ENCODE measurements at regions not wholly inside any gene's neighbourhood (a gene's known extent, or its start where the extent isn't known, plus 50 kb on each side); places are given as distances from the start of the nearest gene placed in this dataset.

DNA sequence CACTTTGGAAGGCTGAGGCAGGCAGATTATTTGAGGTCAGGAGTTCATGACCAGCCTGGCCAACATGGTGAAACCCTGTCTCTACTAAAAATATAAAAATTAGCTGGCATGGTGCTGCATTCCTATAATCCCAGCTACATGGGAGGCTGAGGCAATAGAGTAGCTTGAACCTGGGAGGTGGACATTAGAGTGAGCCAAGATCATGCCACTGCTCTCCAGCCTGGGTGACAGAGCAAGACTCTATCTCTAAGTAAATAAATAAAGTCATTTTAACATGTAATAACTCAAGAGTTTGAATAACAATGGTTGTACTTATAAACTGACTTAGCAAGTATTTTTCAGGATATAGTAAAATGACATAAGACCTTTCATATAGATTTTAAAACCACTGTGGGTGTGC is 169.3 kb upstream of the FN1 start:
- ChIA-PET CTCF (ENCODE audit: low intra/inter-chr PET ratio, low total read pairs) (no interaction called here), POLR2A (no interaction called here)
- H3K4me2 ChIP-seq (ENCODE audit: low read depth, low read length), result no peak overlapping the region
- H3K9me3 ChIP-seq (ENCODE audit: low read length), result no peaks in the 10 kb centered on the region
- no peaks in the 10 kb centered on the region for H3K36me3 ChIP-seq (replicated peaks in 1 of 2; ENCODE audit: control insufficient read depth in 1 of 2, insufficient read depth in 2 of 2, low read length in 2 of 2)
- TF ChIP-seq, protein P1, sequence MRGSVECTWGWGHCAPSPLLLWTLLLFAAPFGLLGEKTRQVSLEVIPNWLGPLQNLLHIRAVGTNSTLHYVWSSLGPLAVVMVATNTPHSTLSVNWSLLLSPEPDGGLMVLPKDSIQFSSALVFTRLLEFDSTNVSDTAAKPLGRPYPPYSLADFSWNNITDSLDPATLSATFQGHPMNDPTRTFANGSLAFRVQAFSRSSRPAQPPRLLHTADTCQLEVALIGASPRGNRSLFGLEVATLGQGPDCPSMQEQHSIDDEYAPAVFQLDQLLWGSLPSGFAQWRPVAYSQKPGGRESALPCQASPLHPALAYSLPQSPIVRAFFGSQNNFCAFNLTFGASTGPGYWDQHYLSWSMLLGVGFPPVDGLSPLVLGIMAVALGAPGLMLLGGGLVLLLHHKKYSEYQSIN (CRISPR knock-in tag; IDR thresholded peaks at IDR 0.05; ENCODE audit: borderline replicate concordance), result no peak
- TF ChIP-seq SETDB1 (CRISPR knock-in tag; IDR thresholded peaks at IDR 0.05; ENCODE audit: borderline replicate concordance), result no peak
- TF ChIP-seq, protein P2, sequence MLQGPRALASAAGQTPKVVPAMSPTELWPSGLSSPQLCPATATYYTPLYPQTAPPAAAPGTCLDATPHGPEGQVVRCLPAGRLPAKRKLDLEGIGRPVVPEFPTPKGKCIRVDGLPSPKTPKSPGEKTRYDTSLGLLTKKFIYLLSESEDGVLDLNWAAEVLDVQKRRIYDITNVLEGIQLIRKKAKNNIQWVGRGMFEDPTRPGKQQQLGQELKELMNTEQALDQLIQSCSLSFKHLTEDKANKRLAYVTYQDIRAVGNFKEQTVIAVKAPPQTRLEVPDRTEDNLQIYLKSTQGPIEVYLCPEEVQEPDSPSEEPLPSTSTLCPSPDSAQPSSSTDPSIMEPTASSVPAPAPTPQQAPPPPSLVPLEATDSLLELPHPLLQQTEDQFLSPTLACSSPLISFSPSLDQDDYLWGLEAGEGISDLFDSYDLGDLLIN (CRISPR knock-in tag; IDR thresholded peaks at IDR 0.05; ENCODE audit: borderline replicate concordance), result no peak
- TF ChIP-seq ZNF616 (CRISPR knock-in tag; IDR thresholded peaks at IDR 0.05; ENCODE audit: low read depth), result no peak
- TF ChIP-seq HOXD1 (CRISPR knock-in tag; IDR thresholded peaks at IDR 0.05), result no peak
- ATAC-seq (no peak), DNase-seq (ENCODE audit: low spot score) (no peak), FAIRE-seq (no peak)
- H2AFZ ChIP-seq (ENCODE audit: low read length), result no peak overlapping the region
- no peaks in the 10 kb centered on the region for H3K79me2 ChIP-seq (ENCODE audit: insufficient read depth, low read length)
- in situ Hi-C loops (cut with HindIII; ENCODE audit: extremely low pct_ligation_motif_present, low pct_unique_long_range_greater_than_20kb) (no loop called here), intact Hi-C loops (cut with micrococcal nuclease; ENCODE audit: unreplicated experiment) (no loop called here)
- no TSS peak for BruUV-seq (replicated peaks)
- H3K4me1 ChIP-seq (ENCODE audit: insufficient read depth, low read length), result peaks cover 20% of the 10 kb centered on the region
- H4K20me1 ChIP-seq (ENCODE audit: insufficient read depth, low read length), result no peaks in the 10 kb centered on the region
- no peak overlapping the region for H3K4me3 ChIP-seq (replicated peaks in 1 of 3; ENCODE audit: insufficient read depth in 1 of 3, low read depth in 2 of 3, low read length in 3 of 3)
- H3K27ac ChIP-seq (ENCODE audit: extremely low read length, insufficient read depth, low read length), result no peak overlapping the region
- no peak overlapping the region for H3K9ac ChIP-seq (ENCODE audit: insufficient read depth, low read depth, low read length)
- no peaks in the 10 kb centered on the region for H3K27me3 ChIP-seq (ENCODE audit: control insufficient read depth in 1 of 2, insufficient read depth in 2 of 2, low read length in 2 of 2)

DNA sequence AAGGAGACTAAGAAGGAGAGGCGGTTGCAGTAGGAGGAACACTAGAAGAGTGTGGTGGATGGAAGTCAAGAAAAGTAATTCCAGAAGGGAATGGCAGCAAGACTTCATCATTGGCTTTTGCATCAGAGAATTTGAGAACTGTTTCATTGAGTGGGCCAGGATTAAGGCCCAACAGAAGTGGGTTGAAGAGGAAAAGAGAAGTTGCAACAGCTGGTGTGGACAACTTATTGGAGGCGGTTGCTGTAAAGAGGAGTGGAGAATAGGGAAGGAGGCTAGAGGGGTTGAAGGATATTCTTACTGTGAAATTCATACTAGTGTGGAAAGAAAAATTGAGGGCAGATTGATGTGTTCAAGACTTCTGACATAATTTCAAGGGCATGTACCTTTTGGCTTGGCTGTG is 168.7 kb upstream of the FN1 start:
- ATAC-seq (no peak), DNase-seq (ENCODE audit: low spot score) (no peak), FAIRE-seq (no peak)
- 62% methylated on average over 2 of the region's 2 CpGs for WGBS (ENCODE audit: low lambda C conversion rate)
- ChIA-PET POLR2A (no interaction called here), CTCF (ENCODE audit: low intra/inter-chr PET ratio, low total read pairs) (no interaction called here)
- Histone ChIP-seq H3K4me2 (ENCODE audit: low read depth, low read length) (no peak overlapping the region), H2AFZ (ENCODE audit: low read length) (no peak overlapping the region), H3K9ac (ENCODE audit: insufficient read depth, low read depth, low read length) (no peak overlapping the region), H4K20me1 (ENCODE audit: insufficient read depth, low read length) (no peaks in the 10 kb centered on the region), H3K36me3 (replicated peaks in 1 of 2; ENCODE audit: control insufficient read depth in 1 of 2, insufficient read depth in 2 of 2, low read length in 2 of 2) (no peaks in the 10 kb centered on the region), H3K79me2 (ENCODE audit: insufficient read depth, low read length) (no peaks in the 10 kb centered on the region), H3K4me1 (ENCODE audit: insufficient read depth, low read length) (peaks cover 14% of the 10 kb centered on the region), H3K27me3 (ENCODE audit: control insufficient read depth in 1 of 2, insufficient read depth in 2 of 2, low read length in 2 of 2) (no peaks in the 10 kb centered on the region), H3K27ac (ENCODE audit: extremely low read length, insufficient read depth, low read length) (no peak overlapping the region), H3K4me3 (replicated peaks in 1 of 3; ENCODE audit: insufficient read depth in 1 of 3, low read depth in 2 of 3, low read length in 3 of 3) (no peak overlapping the region), H3K9me3 (ENCODE audit: low read length) (no peaks in the 10 kb centered on the region)
- in situ Hi-C loops (cut with HindIII; ENCODE audit: extremely low pct_ligation_motif_present, low pct_unique_long_range_greater_than_20kb), result no loop called here
- intact Hi-C loops (cut with micrococcal nuclease; ENCODE audit: unreplicated experiment), result no loop called here
- no TSS peak for BruUV-seq (replicated peaks)
- no peak for TF ChIP-seq CEBPB (IDR thresholded peaks at IDR 0.05; ENCODE audit: borderline replicate concordance, low read depth, low read length)
- no peak for TF ChIP-seq ZFAT (CRISPR knock-in tag; conservative IDR thresholded peaks at IDR 0.05)
- TF ChIP-seq CHCHD3 (CRISPR knock-in tag; IDR thresholded peaks at IDR 0.05), result no peak
- TF ChIP-seq, protein P3, sequence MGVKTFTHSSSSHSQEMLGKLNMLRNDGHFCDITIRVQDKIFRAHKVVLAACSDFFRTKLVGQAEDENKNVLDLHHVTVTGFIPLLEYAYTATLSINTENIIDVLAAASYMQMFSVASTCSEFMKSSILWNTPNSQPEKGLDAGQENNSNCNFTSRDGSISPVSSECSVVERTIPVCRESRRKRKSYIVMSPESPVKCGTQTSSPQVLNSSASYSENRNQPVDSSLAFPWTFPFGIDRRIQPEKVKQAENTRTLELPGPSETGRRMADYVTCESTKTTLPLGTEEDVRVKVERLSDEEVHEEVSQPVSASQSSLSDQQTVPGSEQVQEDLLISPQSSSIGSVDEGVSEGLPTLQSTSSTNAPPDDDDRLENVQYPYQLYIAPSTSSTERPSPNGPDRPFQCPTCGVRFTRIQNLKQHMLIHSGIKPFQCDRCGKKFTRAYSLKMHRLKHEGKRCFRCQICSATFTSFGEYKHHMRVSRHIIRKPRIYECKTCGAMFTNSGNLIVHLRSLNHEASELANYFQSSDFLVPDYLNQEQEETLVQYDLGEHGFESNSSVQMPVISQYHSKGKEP (CRISPR knock-in tag; IDR thresholded peaks at IDR 0.05), result no peak
- TF ChIP-seq ZNF563 (CRISPR knock-in tag; IDR thresholded peaks at IDR 0.05), result no peak
- TF ChIP-seq, protein P4, sequence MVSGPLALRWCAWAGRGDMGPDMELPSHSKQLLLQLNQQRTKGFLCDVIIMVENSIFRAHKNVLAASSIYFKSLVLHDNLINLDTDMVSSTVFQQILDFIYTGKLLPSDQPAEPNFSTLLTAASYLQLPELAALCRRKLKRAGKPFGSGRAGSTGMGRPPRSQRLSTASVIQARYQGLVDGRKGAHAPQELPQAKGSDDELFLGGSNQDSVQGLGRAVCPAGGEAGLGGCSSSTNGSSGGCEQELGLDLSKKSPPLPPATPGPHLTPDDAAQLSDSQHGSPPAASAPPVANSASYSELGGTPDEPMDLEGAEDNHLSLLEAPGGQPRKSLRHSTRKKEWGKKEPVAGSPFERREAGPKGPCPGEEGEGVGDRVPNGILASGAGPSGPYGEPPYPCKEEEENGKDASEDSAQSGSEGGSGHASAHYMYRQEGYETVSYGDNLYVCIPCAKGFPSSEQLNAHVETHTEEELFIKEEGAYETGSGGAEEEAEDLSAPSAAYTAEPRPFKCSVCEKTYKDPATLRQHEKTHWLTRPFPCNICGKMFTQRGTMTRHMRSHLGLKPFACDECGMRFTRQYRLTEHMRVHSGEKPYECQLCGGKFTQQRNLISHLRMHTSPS (CRISPR knock-in tag; IDR thresholded peaks at IDR 0.05; ENCODE audit: low read depth), result no peak
- no peak for TF ChIP-seq ZSCAN22 (CRISPR knock-in tag; IDR thresholded peaks at IDR 0.05)
- TF ChIP-seq, protein P5, sequence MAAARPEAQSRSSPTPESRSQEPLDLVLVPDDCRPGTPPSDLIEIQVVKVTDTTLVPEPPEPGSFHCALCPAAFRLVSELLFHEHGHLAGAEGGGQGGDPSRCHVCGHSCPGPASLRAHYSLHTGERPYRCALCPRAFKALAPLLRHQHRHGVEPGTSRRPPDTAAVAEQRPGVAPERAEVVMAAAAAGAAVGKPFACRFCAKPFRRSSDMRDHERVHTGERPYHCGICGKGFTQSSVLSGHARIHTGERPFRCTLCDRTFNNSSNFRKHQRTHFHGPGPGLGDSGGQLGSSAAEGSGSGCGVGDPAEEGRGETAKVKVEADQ (CRISPR knock-in tag; IDR thresholded peaks at IDR 0.05; ENCODE audit: borderline replicate concordance), result no peak

Measured in HepG2 (cell line).